OCI-LY7 (cell line): ENCODE measurements at regions not wholly inside any gene's neighbourhood (a gene's known extent, or its start where the extent isn't known, plus 50 kb on each side); places are given as distances from the start of the nearest gene placed in this dataset.

Experiments
- BruUV-seq: library from RNA; stranded (reverse); fragments of 400-500 nt; replicated peaks from 2 replicates; lab custom pipeline; 2021; lab: Mats Ljungman, UMichigan
- CTCF ChIA-PET: fragments of 300-600 bp; sonication (Branson Sonifier 250); formaldehyde crosslinking; loops from one replicate; lab custom pipeline; 2022; ENCODE audit warnings: antibody characterized with exemption; ENCODE audit not compliant: unreplicated experiment; lab: Charles Lee
- POLR2A ChIA-PET: fragments of 300-600 bp; sonication (Branson Sonifier 250); formaldehyde crosslinking; loops from one replicate; lab custom pipeline; 2022; ENCODE audit warnings: antibody characterized with exemption; lab: Charles Lee
- DNase-seq: peaks from one replicate; pipeline ENCODE4 v3.0.0-alpha.2; 2015; ENCODE audit warnings: low spot score
- H2AFZ ChIP-seq: fragments of 200-600 bp; sonication (generic), shearing (Covaris generic); 2 replicates; pipeline ENCODE4 v1.6.1; 2014; ENCODE audit warnings: mild to moderate bottlenecking, antibody characterized with exemption, low read length, moderate library complexity
- H3K27ac ChIP-seq: fragments of 200-600 bp; sonication (generic); 2 replicates; pipeline ENCODE4 v1.5.1; 2014; ENCODE audit warnings: mixed run types, low read depth, mild to moderate bottlenecking, moderate library complexity, low read length, inconsistent platforms; ENCODE audit not compliant: poor library complexity, severe bottlenecking
- H3K36me3 ChIP-seq: fragments of 200-600 bp; sonication (generic); 2 replicates; pipeline ENCODE4 v1.6.1; 2014; ENCODE audit warnings: mild to moderate bottlenecking, antibody characterized with exemption, low read length, moderate library complexity, mixed read lengths; ENCODE audit not compliant: insufficient read depth
- H3K4me1 ChIP-seq: fragments of 200-600 bp; sonication (generic); 2 replicates; pipeline ENCODE4 v1.5.1; 2014; ENCODE audit warnings: mild to moderate bottlenecking, low read length; ENCODE audit not compliant: insufficient read depth, poor library complexity, severe bottlenecking
- H3K4me2 ChIP-seq: fragments of 200-600 bp; sonication (generic); 2 replicates; pipeline ENCODE4 v1.6.1; 2014; ENCODE audit warnings: mild to moderate bottlenecking, low read length
- H3K4me3 ChIP-seq: fragments of 200-600 bp; sonication (generic); 2 replicates; pipeline ENCODE4 v1.5.1; 2014; ENCODE audit warnings: mild to moderate bottlenecking, low read depth, low read length; ENCODE audit not compliant: poor library complexity, severe bottlenecking
- H3K79me2 ChIP-seq: fragments of 200-600 bp; sonication (generic); 2 replicates; pipeline ENCODE4 v1.6.1; 2016; ENCODE audit warnings: low read depth, mild to moderate bottlenecking, low read length, moderate library complexity, mixed read lengths; ENCODE audit not compliant: insufficient read depth
- H3K9me2 ChIP-seq: fragments of 200-600 bp; sonication (generic); 2 replicates; pipeline ENCODE4 v1.6.1; 2016; ENCODE audit warnings: mild to moderate bottlenecking, low read length, mixed read lengths; ENCODE audit not compliant: insufficient read depth
- H3K9me3 ChIP-seq: fragments of 200-600 bp; sonication (generic); 2 replicates; pipeline ENCODE4 v1.6.1; 2014; ENCODE audit warnings: mild to moderate bottlenecking, mixed run types, low read length, mixed read lengths
- H4K20me1 ChIP-seq: fragments of 200-600 bp; sonication (generic); 2 replicates; pipeline ENCODE4 v1.6.1; 2014; ENCODE audit warnings: mild to moderate bottlenecking, antibody characterized with exemption, low read length, moderate library complexity, mixed read lengths; ENCODE audit not compliant: insufficient read depth
- EZH2phosphoT487 ChIP-seq: fragments of 200-600 bp; sonication (generic); IDR thresholded peaks from 2 replicates; pipeline ENCODE4 v1.6.1; 2018; ENCODE audit warnings: low read depth, borderline replicate concordance, mild to moderate bottlenecking, mixed run types, antibody characterized with exemption, low read length, moderate library complexity, mixed read lengths
- intact Hi-C: fragments of 100-400 bp; cut with micrococcal nuclease; formaldehyde crosslinking; loops from one replicate; pipeline ENCODE4 v1.10.0; 2022; ENCODE audit not compliant: unreplicated experiment
- TF ChIP-seq, protein P1 (sequence below): fragments of 200-600 bp; sonication (generic); conservative IDR thresholded peaks from 2 replicates; pipeline ENCODE4 v1.5.1; 2014; ENCODE audit warnings: mild to moderate bottlenecking, antibody characterized with exemption, low read length, moderate library complexity, mixed read lengths

DNA sequence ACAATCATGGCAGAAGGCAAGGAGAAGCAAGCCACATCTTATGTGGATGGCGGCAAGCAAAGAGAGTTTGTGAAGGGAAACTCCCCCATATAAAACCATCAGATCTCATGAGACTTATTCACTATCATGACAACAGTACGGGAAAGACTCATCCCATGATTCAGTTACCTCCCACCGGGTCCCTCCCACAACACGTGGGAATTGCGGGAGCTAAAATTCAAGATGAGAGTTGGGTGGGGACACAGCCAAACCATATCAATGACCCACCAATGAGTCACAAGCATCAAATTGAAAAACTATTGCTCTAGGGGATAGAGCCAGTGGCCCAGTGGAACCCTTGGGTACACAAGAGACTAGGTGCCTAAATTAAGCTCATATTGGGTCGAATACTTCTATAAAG, 157.4 kb downstream of the FBXO15 start:
- Histone ChIP-seq H3K9me3 (no peaks in the 10 kb centered on the region), H3K4me1 (no peaks in the 10 kb centered on the region), H3K79me2 (no peaks in the 10 kb centered on the region), H3K4me3 (no peak overlapping the region), H3K27ac (no peak overlapping the region), H4K20me1 (no peaks in the 10 kb centered on the region), H3K36me3 (no peaks in the 10 kb centered on the region), H2AFZ (no peak overlapping the region), H3K4me2 (no peak overlapping the region), H3K9me2 (no peaks in the 10 kb centered on the region)
- intact Hi-C loops = no loop called here
- TF ChIP-seq, protein P1, sequence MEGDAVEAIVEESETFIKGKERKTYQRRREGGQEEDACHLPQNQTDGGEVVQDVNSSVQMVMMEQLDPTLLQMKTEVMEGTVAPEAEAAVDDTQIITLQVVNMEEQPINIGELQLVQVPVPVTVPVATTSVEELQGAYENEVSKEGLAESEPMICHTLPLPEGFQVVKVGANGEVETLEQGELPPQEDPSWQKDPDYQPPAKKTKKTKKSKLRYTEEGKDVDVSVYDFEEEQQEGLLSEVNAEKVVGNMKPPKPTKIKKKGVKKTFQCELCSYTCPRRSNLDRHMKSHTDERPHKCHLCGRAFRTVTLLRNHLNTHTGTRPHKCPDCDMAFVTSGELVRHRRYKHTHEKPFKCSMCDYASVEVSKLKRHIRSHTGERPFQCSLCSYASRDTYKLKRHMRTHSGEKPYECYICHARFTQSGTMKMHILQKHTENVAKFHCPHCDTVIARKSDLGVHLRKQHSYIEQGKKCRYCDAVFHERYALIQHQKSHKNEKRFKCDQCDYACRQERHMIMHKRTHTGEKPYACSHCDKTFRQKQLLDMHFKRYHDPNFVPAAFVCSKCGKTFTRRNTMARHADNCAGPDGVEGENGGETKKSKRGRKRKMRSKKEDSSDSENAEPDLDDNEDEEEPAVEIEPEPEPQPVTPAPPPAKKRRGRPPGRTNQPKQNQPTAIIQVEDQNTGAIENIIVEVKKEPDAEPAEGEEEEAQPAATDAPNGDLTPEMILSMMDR = no peak
- DNase-seq = no peak
- BruUV-seq = no TSS peak
- ChIA-PET POLR2A (no interaction called here), CTCF (no interaction called here)

DNA sequence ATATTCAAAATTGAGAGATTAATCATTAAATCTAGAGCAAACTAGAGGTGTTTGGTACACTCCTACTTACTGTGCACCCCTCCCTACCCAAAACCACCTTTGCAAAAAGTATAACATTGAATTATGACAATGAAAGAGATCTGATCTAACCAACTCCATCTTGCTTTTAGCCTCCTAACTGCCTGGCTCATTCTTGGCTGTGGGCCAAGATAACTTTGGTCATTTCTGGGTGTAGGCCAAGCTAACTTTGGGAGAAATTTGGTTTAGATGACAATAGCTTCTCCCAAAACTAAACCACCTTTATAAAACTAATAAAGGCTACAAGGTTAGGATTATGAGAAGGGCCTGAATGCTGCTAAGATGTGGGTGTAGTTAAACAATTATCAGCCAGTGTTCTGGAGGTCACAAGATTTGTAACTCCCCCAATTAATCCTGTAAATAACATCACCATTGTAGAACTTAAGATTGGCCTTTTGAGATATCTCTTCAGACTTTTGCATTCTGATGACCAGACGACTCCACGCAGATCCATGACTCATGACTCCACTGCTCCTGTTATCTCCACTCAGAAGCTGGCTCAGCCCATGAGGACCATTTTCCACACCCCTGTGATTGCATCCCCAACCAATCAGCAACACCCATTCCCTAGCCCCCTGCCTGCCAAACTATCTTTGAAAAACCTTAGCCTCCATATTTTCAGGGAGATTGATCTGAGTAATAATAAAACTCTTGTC, 160.2 kb downstream of the FBXO15 start:
- no peaks in the 10 kb centered on the region for H3K9me2 ChIP-seq
- ChIA-PET CTCF (no interaction called here), POLR2A (no interaction called here)
- H3K4me2 ChIP-seq = no peak overlapping the region
- no peak for TF ChIP-seq EZH2phosphoT487
- TF ChIP-seq, protein P1 = no peak
- H3K4me1 ChIP-seq = no peaks in the 10 kb centered on the region
- no peak overlapping the region for H3K27ac ChIP-seq
- intact Hi-C loops = no loop called here
- no peak overlapping the region for H3K4me3 ChIP-seq
- no peak overlapping the region for H2AFZ ChIP-seq
- no peaks in the 10 kb centered on the region for H3K79me2 ChIP-seq
- no peaks in the 10 kb centered on the region for H3K9me3 ChIP-seq
- no peaks in the 10 kb centered on the region for H4K20me1 ChIP-seq
- DNase-seq = no peak
- BruUV-seq = no TSS peak
- H3K36me3 ChIP-seq = no peaks in the 10 kb centered on the region

DNA sequence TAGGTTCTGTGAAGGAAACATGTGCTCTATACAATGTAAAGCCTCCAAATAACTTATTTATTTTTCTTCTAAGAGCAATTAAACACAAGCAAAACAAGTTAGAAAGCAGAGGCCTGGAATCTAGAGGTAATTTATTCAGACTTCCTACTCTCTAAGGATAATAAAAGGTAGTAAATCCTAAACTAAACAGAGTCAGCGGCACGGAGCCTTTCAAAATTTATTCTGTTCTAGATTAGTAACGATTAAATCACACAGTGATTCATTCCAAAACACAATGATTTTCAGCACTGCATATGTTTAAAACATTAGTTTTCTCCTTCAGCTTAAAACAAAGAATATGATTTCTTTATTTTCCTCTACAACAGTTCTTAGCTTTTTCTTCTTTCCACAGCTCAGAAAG, 160.9 kb downstream of the FBXO15 start:
- Histone ChIP-seq H3K4me1 (no peaks in the 10 kb centered on the region), H2AFZ (no peak overlapping the region), H3K4me2 (no peak overlapping the region), H3K4me3 (no peak overlapping the region), H3K9me3 (no peaks in the 10 kb centered on the region), H3K36me3 (no peaks in the 10 kb centered on the region), H3K79me2 (no peaks in the 10 kb centered on the region), H4K20me1 (no peaks in the 10 kb centered on the region), H3K27ac (no peak overlapping the region), H3K9me2 (no peaks in the 10 kb centered on the region)
- no TSS peak for BruUV-seq
- TF ChIP-seq EZH2phosphoT487 = no peak
- TF ChIP-seq, protein P1 = no peak
- no peak for DNase-seq
- ChIA-PET POLR2A (no interaction called here), CTCF (no interaction called here)
- intact Hi-C loops = no loop called here
